RWPE1 (cell line): ENCODE measurements at regions not wholly inside any gene's neighbourhood (a gene's known extent, or its start where the extent isn't known, plus 50 kb on each side); places are given as distances from the start of the nearest gene placed in this dataset.

Experiments
- CTCF ChIA-PET: fragments of 350-600 bp; sonication (Branson Sonifier 250); formaldehyde crosslinking; extraction: SDS; loops from one replicate; lab custom pipeline; 2021; lab: Yijun Ruan, JAX
- POLR2A ChIA-PET: fragments of 400-600 bp; formaldehyde crosslinking; extraction: SDS; loops from one replicate; lab custom pipeline; 2020; ENCODE audit warnings: antibody characterized with exemption; ENCODE audit not compliant: low non-redundant PET; lab: Yijun Ruan, JAX
- DNase-seq: peaks from one replicate; pipeline ENCODE4 v3.0.0; 2012; ENCODE audit warnings: low spot score
- H3K27ac ChIP-seq: fragments of 450-650 bp; 2 replicates; pipeline ENCODE4 v1.5.1; 2017
- TF ChIP-seq, protein P1 (sequence below): fragments of 450-650 bp; conservative IDR thresholded peaks from 2 replicates; pipeline ENCODE4 v1.5.1; 2017; ENCODE audit warnings: low read depth, mild to moderate bottlenecking

DNA sequence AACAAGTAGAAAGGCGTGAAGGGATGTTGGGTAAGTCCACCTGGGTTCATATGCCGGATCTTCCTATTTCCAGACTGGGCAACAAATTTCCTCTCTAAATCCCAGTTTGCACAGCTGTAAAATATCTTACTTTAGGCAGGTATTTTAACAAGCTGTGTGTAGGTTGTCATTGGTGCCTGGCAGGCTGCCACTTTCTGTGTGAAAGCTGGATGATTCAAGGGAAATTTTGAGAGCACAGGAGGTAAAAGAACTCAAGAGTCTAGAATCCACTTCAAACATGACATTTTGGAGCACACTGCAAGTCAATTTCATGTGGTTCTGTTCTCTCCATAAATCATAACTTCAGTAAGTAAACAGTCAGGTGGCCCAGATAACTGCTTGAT is 817.4 kb upstream of the AMELY start:
- peak overlapping the region; percentile 80 for H3K27ac ChIP-seq
- ChIA-PET CTCF (no interaction called here), POLR2A (no interaction called here)
- DNase-seq = no peak
- TF ChIP-seq, protein P1, sequence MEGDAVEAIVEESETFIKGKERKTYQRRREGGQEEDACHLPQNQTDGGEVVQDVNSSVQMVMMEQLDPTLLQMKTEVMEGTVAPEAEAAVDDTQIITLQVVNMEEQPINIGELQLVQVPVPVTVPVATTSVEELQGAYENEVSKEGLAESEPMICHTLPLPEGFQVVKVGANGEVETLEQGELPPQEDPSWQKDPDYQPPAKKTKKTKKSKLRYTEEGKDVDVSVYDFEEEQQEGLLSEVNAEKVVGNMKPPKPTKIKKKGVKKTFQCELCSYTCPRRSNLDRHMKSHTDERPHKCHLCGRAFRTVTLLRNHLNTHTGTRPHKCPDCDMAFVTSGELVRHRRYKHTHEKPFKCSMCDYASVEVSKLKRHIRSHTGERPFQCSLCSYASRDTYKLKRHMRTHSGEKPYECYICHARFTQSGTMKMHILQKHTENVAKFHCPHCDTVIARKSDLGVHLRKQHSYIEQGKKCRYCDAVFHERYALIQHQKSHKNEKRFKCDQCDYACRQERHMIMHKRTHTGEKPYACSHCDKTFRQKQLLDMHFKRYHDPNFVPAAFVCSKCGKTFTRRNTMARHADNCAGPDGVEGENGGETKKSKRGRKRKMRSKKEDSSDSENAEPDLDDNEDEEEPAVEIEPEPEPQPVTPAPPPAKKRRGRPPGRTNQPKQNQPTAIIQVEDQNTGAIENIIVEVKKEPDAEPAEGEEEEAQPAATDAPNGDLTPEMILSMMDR = no peak

DNA sequence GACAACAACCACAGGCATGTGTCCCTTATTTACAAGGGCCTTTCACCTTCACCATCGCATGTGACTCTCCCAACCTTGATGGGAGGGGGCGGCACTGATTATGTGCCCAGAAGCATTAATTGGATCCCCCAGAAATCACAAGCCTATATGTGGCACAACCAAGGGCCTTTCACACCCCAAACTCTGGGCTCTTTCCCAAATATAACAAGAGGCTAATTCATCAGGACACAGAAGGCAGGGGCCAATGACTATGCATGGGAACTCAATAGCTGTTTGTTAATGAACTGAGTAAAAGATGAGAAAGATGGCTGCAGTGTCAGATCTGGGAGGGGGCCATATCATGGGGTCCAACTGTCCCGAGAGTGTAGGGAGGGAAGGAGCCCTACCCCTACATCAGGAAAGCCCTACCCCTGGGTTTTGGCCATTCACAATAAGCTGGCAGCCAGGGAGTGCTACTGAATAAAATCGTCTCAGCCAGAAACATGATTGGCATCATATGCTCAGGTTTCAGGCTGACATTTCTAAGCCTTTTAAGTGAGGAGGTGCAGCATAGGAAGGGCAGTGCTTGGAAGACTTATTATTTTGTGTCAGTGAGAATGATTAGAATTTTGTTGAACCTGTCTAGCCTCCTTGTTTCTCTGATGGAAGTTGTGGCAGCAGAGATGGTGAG is 814.4 kb upstream of the AMELY start:
- POLR2A ChIA-PET = no interaction called here
- CTCF ChIA-PET = no interaction called here
- H3K27ac ChIP-seq = no peak overlapping the region
- TF ChIP-seq, protein P1 = no peak
- DNase-seq = no peak

DNA sequence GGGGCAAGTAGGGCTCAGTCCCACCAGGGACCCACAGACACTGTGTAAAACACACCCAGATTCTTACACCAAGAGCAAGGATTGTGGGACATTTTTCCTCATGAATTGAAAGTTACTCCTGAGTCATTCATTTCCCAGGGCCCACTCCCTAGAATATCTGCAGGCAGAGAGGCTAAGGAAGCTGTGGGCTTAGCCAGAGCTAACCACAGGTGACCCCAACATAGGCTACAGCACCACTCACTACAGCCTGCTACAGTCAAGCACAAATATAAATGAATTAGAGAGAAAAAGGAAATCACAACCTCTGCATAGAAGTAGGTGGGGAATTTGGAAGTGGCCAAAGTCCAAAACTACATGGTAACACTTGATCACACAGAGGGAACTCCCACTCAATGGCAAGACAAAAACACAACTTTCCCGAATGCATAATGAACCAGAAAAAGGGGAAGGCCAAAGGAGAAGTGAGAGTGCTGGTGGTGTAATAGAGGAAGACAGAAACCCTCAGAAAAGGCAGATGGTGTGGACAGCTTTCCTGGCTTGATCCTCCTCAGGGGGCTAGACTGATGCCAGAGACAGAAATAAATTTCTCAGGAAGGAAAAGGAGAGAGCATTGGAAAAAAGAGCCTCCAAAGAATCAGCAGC is 812.6 kb upstream of the AMELY start:
- H3K27ac ChIP-seq = no peak overlapping the region
- DNase-seq = no peak
- ChIA-PET POLR2A (no interaction called here), CTCF (no interaction called here)
- TF ChIP-seq, protein P1 = no peak

- TF ChIP-seq, protein P1 = no peak
- POLR2A ChIA-PET = no interaction called here
- CTCF ChIA-PET = no interaction called here
- H3K27ac ChIP-seq = no peak overlapping the region
- no peak for DNase-seq
These were observed 811.6 kb upstream of the AMELY start for GRCh38 chrY:7723127-7723526.

GRCh38 chrY:7722566-7722965 is 811.0 kb upstream of the AMELY start:
- no peak for DNase-seq
- H3K27ac ChIP-seq = no peak overlapping the region
- TF ChIP-seq, protein P1 = no peak
- CTCF ChIA-PET = no interaction called here
- POLR2A ChIA-PET = no interaction called here

GRCh38 chrY:7720974-7721373 is 809.4 kb upstream of the AMELY start:
- CTCF ChIA-PET = no interaction called here
- peak; percentile 8 for DNase-seq
- no peak overlapping the region for H3K27ac ChIP-seq
- TF ChIP-seq, protein P1 = no peak
- POLR2A ChIA-PET = no interaction called here
